ENCODE measurements at regions not wholly inside any gene's neighbourhood (a gene's known extent, or its start where the extent isn't known, plus 50 kb on each side); places are given as distances from the start of the nearest gene placed in this dataset.

GRCh38 chr16:47967374-47967773 is 188.4 kb downstream of the ABCC12 start:
- DNase-seq: no peak

GRCh38 chr16:47966325-47966724 is 189.5 kb downstream of the ABCC12 start:
- DNase-seq: no peak

DNA sequence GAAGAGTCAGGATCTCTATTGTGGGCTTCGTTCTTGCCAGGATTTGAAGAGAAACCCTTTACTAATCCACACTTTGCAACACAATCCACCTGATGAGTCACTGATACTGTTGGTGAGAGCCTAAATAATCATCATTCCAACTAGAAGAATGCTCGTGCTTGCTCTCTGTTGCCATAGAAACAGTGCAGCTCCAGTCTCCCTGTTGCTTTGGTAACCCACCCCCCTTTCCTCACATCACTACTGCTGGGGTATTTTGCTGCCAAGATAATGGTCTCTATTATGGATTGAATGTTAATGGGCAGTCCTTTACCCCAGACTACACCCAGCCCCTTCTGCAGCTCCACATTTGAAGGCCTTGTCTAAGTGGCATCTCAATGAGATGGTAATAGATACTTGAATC is 190.4 kb downstream of the ABCC12 start:
- DNase-seq: no peak

GRCh38 chr16:47958726-47959125 is 197.1 kb downstream of the ABCC12 start:
- DNase-seq: no peak

GRCh38 chr16:47956916-47957315 is 198.9 kb downstream of the ABCC12 start:
- DNase-seq: no peak

DNA sequence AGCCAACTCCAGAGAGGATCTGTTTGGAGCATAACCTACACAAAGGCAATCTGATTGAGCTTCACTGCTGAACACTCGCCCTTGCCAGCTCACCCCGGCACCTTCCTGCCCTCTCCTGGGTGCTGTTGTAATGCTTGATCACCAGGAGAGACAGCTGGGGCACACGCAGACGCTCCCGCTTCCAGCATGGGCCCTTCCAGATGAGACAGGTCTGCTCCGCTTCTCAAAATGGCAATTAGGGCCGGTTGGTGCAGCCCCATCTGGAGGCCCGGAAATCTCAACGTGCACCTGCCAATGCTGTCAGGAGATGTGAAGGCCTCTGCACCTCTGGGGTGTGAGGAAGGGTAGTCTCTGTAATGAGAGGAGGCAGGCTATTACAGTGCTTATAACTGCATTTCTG is 206.1 kb downstream of the ABCC12 start:
- DNase-seq: no peak

DNA sequence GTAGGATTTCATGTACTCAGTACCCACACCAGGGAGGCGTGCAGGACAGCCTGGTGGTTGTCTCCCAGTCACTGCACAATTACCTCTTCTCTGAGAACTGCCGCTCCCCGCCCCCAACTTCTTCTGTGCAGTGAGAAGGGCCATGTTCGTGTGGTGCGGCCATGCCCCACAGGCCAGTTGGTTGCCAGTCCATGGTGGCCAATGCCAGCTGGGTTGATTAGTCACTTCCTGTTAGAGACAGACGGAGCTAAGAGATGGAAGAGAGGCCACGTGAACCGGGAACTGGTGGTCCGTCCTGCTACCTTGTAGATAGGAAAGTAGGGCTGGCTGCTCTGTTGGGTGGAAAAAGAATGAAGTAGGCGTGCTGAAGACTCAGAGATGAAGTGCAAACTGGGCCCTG is 206.5 kb downstream of the ABCC12 start:
- no peak for DNase-seq

DNA sequence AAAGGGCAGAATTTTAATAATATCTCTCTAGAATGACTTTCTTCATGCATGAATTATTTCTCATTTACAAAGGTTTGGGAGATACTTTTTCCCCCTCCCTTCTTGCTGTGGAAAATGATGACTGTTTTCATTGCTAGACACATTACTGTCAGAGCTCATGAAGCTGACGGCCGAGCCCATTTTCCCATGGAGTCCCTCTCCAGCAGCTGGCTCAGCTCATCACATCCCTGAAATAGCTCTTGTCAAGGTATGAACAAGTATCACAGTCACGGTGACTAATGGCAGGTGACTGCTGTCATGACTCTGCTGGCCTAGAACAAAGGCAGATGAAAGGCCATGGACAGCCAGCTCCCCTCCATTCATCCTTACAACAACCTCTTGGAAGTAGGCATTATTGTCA is 208.1 kb downstream of the ABCC12 start:
- DNase-seq: no peak

- no peak for DNase-seq
These were observed 209.7 kb downstream of the ABCC12 start for GRCh38 chr16:47946092-47946491.

- no peak for DNase-seq
These were observed 211.2 kb downstream of the ABCC12 start for GRCh38 chr16:47944589-47944988.

- no peak for DNase-seq
These were observed 212.6 kb downstream of the ABCC12 start for GRCh38 chr16:47943235-47943634.

DNA sequence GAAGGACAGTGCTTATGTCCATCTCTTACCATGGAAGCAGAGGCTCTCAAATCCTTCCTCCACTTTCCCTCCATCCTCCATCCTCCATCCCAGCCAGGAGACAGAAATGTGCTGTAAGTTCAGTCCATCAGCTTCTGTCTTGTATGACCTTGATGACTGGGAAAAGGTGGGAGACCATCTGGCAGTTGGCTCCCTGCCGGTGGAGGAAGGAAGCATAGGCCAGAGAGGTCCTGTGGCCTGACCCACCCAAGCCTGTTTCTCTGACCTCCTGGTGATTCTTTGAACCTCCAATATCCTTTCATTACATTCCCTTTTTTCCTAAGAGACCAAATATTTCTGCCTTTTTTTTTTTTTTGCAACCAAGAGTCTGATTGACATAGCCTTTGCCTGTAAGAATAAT is 215.3 kb downstream of the ABCC12 start:
- DNase-seq: no peak

DNA sequence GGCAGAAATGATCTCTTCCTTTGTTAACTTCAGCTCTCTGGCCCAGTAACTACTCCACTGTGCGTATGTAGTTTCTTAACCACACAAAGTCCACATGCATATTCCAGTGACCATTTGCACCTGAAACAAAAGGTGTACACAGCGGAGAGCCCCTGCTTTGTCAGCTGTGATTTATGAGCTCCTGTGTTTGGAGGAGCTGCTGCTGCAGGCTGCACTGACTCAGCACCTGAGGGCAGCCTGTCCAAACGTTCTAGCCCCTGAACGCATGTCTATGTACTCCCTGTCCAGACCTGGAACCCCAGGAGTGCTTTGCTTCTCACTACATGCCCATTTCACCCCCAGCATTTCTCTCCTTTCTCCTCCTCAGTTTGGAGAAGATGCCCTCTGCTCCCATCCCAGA is 216.1 kb downstream of the ABCC12 start:
- no peak for DNase-seq

DNA sequence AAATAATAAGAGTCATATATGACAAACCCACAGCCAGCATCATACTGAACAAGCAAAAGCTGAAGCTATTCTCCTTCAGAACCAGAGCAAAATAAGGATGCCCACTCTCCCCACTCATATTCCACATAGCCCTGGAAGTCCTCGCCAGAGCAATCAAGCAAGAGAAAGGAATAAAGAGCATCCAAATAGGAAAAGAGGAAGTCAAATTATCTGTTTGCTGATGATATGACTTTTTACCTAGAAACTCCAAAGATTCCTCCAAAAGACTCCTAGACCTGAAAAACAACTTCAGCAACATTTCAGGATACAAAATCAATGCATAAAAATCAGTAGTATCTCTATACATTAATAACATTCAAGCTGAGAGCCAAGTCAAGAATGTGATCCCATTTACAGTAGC is 217.5 kb downstream of the ABCC12 start:
- no peak for DNase-seq

- no peak for DNase-seq
These were observed 227.8 kb downstream of the ABCC12 start for GRCh38 chr16:47928008-47928407.

DNA sequence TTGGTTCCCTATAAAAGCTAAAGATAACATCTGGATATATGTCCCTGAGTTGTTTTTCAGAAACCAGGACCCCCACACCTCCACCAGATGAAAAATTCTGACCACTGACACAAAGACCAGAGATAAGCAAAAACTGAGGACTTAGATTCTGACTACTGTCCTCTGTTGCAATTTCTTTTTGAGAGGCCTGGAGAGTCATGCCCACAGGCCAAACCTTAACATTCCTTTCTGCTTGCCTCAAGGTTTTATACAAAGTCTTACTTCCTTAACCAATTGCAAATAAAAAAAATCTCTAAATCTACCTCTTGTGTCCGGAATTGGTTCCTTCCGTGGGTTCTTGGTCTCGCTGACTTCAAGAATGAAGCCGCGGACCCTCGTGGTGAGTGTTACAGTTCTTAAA is 228.5 kb downstream of the ABCC12 start:
- no peak for DNase-seq

DNA sequence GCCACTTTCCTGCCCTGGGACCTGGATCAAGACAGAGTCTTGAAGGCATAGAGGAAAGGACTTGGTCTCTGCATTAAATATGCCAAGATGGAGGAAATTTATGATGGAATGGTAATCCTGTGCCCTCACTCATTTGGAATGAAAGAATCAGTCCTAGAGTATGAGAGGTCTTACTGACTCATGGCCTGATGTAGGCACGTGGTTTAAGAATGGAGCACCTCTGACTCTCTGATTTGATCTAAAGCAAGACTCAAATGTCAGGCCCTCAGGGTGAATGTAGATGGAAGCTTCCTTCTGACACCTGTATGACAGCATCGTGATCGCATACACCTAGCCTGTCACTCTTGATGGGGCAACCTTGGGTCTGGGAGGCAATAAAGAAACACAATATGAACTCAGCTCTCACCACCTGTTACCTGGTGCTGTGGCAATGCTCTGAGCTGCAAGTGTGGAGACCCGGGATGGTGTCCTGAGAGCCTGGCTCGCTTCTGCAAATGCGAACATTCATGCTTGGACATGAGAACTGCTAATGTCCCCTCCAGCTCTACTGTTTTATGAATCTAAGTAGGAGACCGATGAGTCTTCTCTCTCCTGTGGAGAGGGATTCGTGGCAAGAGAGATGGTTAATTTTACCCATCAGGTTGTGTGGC is 229.9 kb downstream of the ABCC12 start:
- DNase-seq: no peak

GRCh38 chr16:47924950-47925349 is 230.8 kb downstream of the ABCC12 start:
- DNase-seq: no peak

- no peak for DNase-seq
These were observed 234.3 kb downstream of the ABCC12 start for GRCh38 chr16:47921535-47921934.

DNA sequence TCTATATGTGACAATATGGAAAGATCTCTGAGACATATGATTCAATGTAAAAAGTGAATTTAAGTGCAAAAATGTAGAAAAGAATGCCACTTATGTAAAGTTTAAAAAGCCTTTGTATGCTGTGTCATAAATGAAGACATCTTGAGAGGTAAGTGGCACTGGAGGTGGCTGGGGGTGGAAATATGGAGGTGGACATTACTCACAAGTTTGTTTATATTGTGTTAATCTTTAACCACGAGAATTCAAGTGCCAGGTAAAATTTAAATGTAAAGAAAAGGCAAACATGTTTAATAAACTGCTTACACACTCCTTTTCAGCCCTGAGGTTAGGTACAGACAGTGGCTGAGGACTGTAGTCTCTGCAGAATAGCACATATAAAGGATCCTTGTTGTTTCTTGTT is 235.1 kb downstream of the ABCC12 start:
- DNase-seq: no peak

DNA sequence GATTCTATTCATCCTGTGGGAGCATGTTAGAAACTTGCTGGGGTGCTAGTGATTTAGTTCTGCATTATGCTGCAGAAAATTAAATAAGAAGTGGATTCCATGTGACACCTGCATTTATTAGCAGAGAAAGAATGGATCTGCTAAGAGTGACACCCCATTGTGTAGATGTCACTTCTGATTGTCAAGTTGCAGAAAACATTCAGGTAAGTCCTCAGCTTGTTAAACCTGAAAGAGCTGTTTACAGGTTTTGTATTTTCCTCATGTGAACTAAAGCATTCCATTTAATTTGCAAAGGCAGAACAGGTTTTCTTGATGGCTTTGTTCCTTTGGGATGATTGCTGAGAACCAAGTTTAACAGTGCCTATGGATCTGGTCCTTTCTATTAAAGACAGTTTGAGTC is 238.7 kb downstream of the ABCC12 start:
- DNase-seq: no peak

GRCh38 chr16:47916266-47916665 is 239.5 kb downstream of the ABCC12 start:
- no peak for DNase-seq

DNA sequence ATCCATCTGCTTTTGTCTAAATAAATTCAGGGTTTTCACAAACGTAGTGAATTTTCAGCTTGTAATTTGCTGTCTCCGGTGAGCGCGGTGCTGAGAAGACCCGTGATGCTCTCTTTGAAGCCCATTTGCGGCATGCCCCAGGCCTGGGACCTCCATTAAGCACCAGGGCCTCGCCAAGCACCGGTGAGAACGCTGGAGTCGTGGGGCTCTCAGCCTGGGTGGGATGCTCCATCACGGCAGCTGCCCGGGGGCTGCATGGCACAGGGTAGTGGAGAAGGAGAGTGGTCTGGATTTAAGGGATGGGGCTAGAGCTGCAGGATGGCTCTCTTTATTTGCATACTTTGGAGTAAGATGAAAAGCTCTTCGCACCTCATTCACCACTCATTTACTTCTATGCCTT is 248.7 kb downstream of the ABCC12 start:
- DNase-seq: no peak

- no peak for DNase-seq
These were observed 250.0 kb downstream of the ABCC12 start for GRCh38 chr16:47905771-47906170.

DNA sequence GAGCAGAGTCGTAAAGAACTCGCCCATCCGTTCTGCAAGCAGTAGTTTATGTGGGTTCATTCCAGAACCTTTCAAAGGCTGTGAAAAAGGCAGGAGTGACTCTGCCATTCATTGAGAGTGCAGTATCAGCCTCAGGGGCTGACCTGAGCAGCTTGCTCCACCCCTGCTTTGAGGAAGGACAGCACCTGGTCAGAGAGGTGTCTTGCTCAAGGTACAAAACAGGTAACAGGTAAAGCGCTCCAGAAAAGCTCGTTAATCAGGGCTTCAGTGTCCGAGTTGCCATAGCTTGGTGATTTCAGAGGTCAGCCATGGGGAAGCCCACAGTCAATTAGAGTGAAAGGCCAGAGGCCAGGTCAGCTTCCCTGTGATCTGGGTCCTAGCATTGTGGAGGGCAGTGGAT is 251.1 kb downstream of the ABCC12 start:
- no peak for DNase-seq

DNA sequence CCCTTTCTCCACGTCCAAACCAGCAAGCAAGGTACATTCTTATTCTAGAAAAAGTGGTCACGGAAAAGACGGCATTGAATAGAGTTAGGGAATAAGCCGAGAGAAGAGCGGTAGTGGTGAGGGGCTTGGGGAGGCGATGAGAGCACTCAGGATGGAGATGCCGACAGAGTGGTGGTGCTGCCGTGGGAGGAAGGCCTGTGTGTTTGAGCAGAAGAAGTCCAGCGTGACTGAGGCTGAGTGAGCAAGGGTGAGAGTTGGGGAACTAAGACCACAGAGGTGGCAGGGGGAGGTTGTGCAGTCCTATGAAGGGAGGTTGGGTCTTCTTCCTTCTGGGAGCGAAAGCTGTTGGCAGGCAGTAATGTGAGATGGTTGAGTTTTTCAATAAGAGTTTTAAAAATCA is 252.3 kb downstream of the ABCC12 start:
- no peak for DNase-seq
